Trophoblast cell (in vitro differentiated cells and primary cell): ENCODE measurements at regions not wholly inside any gene's neighbourhood (a gene's known extent, or its start where the extent isn't known, plus 50 kb on each side); places are given as distances from the start of the nearest gene placed in this dataset.

Source experiments
- DNase-seq, 2 donors: peaks; one replicate each; pipeline ENCODE4 v3.0.0-alpha.2; 2016
- H2AFZ ChIP-seq: 2 replicates; pipeline ENCODE4 v1.6.1; 2013; ENCODE audit warnings: low read length, moderate library complexity, mild to moderate bottlenecking; ENCODE audit not compliant: insufficient read depth, poor library complexity
- H2AK5ac ChIP-seq: 2 replicates; pipeline ENCODE4 v1.6.1; 2013; ENCODE audit warnings: mild to moderate bottlenecking, low read length
- H2BK120ac ChIP-seq: 2 replicates; pipeline ENCODE4 v1.6.1; 2013; ENCODE audit warnings: low read length, mild to moderate bottlenecking, moderate library complexity; ENCODE audit not compliant: insufficient read depth, poor library complexity
- H2BK12ac ChIP-seq: 2 replicates; pipeline ENCODE4 v1.6.1; 2013; ENCODE audit warnings: mild to moderate bottlenecking, low read length, moderate library complexity
- H2BK5ac ChIP-seq: 2 replicates; pipeline ENCODE4 v1.6.1; 2013; ENCODE audit warnings: low read length, low read depth, moderate library complexity, mild to moderate bottlenecking; ENCODE audit not compliant: poor library complexity
- H3K14ac ChIP-seq: 2 replicates; pipeline ENCODE4 v1.6.1; 2013; ENCODE audit warnings: mild to moderate bottlenecking, low read length
- H3K18ac ChIP-seq: 2 replicates; pipeline ENCODE4 v1.6.1; 2013; ENCODE audit warnings: mild to moderate bottlenecking, low read length
- H3K23ac ChIP-seq: 2 replicates; pipeline ENCODE4 v1.6.1; 2013; ENCODE audit warnings: low read length
- H3K27ac ChIP-seq: 2 replicates; pipeline ENCODE4 v1.5.1; 2013; ENCODE audit warnings: low read depth, mild to moderate bottlenecking, inconsistent platforms, low read length, moderate library complexity
- H3K27me3 ChIP-seq: 2 replicates; pipeline ENCODE4 v1.6.1; 2013; ENCODE audit warnings: inconsistent platforms, mild to moderate bottlenecking, low read length, moderate library complexity; ENCODE audit not compliant: insufficient read depth
- H3K36me3 ChIP-seq, 2 experiments: 1 replicate in 1 of 2; 2 replicates in 1 of 2; pipeline ENCODE4 v1.6.1; 2013; ENCODE audit warnings: low read length in 2 of 2, mild to moderate bottlenecking in 2 of 2, moderate library complexity in 1 of 2; ENCODE audit not compliant: insufficient read depth in 2 of 2, control insufficient read depth in 1 of 2
- H3K4ac ChIP-seq: 2 replicates; pipeline ENCODE4 v1.6.1; 2013; ENCODE audit warnings: low read depth, mild to moderate bottlenecking, low read length, moderate library complexity
- H3K4me1 ChIP-seq, 2 experiments: 1 replicate in 1 of 2; 2 replicates in 1 of 2; pipeline ENCODE4 v1.6.1; 2013; ENCODE audit warnings: low read length in 2 of 2, mild to moderate bottlenecking in 2 of 2, moderate library complexity in 1 of 2; ENCODE audit not compliant: insufficient read depth in 2 of 2, control insufficient read depth in 1 of 2
- H3K4me2 ChIP-seq: 2 replicates; pipeline ENCODE4 v1.6.1; 2013; ENCODE audit warnings: inconsistent platforms, mild to moderate bottlenecking, low read length, moderate library complexity
- H3K4me3 ChIP-seq: 2 replicates; pipeline ENCODE4 v1.5.1; 2013; ENCODE audit warnings: mild to moderate bottlenecking, low read depth, low read length, inconsistent platforms
- H3K79me1 ChIP-seq: one replicate; pipeline ENCODE4 v1.6.1; 2013; ENCODE audit warnings: low read length
- H3K79me2 ChIP-seq: 2 replicates; pipeline ENCODE4 v1.6.1; 2013; ENCODE audit warnings: low read length, mild to moderate bottlenecking; ENCODE audit not compliant: control insufficient read depth, insufficient read depth, poor library complexity
- H3K9ac ChIP-seq: 2 replicates; pipeline ENCODE4 v1.6.1; 2013; ENCODE audit warnings: mild to moderate bottlenecking, low read length
- H3K9me3 ChIP-seq: 2 replicates; pipeline ENCODE4 v1.6.1; 2013; ENCODE audit warnings: low read depth, mild to moderate bottlenecking, control low read depth, inconsistent platforms, low read length; ENCODE audit not compliant: insufficient read depth
- H4K12ac ChIP-seq: 2 replicates; pipeline ENCODE4 v1.6.1; 2013; ENCODE audit warnings: low read depth, mild to moderate bottlenecking, low read length, moderate library complexity
- H4K8ac ChIP-seq: 2 replicates; pipeline ENCODE4 v1.6.1; 2013; ENCODE audit warnings: low read depth, mild to moderate bottlenecking, low read length, moderate library complexity
- H4K91ac ChIP-seq: one replicate; pipeline ENCODE4 v1.6.1; 2013; ENCODE audit warnings: low read depth, mild to moderate bottlenecking, low read length, moderate library complexity
- WGBS: extraction: QIAGEN DNeasy Blood & Tissue Kit; methylation state at CpG from one replicate; pipeline ENCODE4 v1.1.7; 2013; ENCODE audit warnings: missing lambda C conversion rate; ENCODE audit not compliant: insufficient read length, insufficient coverage; ENCODE audit errors: extremely low coverage; 5-methylcytosine and 5-hydroxymethylcytosine counted together

GRCh38 chr12:82058197-82058596 is 299.0 kb upstream of the PPFIA2 start:
- no CpG with 5 or more reads among the region's 3 CpGs for WGBS
- Histone ChIP-seq H4K91ac (no peak overlapping the region), H4K8ac (no peak overlapping the region), H2AK5ac (no peak overlapping the region), H4K12ac (no peak overlapping the region), H2AFZ (no peak overlapping the region), H3K4me1 (no peaks in the 10 kb centered on the region), H2BK12ac (no peak overlapping the region), H3K79me1 (no peaks in the 10 kb centered on the region), H3K27ac (peak overlapping the region; percentile 34), H3K23ac (no peak overlapping the region), H3K4ac (no peak overlapping the region), H3K9ac (no peak overlapping the region), H3K79me2 (no peaks in the 10 kb centered on the region), H3K4me3 (no peak overlapping the region), H3K14ac (no peak overlapping the region), H2BK5ac (no peak overlapping the region), H3K18ac (no peak overlapping the region), H3K9me3 (no peaks in the 10 kb centered on the region), H3K4me2 (no peak overlapping the region), H2BK120ac (no peak overlapping the region), H3K27me3 (no peaks in the 10 kb centered on the region), H3K36me3 (no peaks in the 10 kb centered on the region)
- DNase-seq, result no peak

GRCh38 chr12:82057770-82058169 is 298.6 kb upstream of the PPFIA2 start:
- no CpG with 5 or more reads among the region's 2 CpGs for WGBS
- Histone ChIP-seq H3K9ac (no peak overlapping the region), H3K36me3 (no peaks in the 10 kb centered on the region), H3K23ac (no peak overlapping the region), H3K4ac (no peak overlapping the region), H2AFZ (no peak overlapping the region), H3K9me3 (no peaks in the 10 kb centered on the region), H4K8ac (no peak overlapping the region), H3K79me1 (no peaks in the 10 kb centered on the region), H3K27me3 (no peaks in the 10 kb centered on the region), H3K4me2 (no peak overlapping the region), H2AK5ac (no peak overlapping the region), H4K91ac (no peak overlapping the region), H3K4me1 (no peaks in the 10 kb centered on the region), H2BK5ac (no peak overlapping the region), H3K79me2 (no peaks in the 10 kb centered on the region), H3K27ac (peak overlapping the region; percentile 57), H2BK12ac (no peak overlapping the region), H3K14ac (no peak overlapping the region), H3K4me3 (no peak overlapping the region), H3K18ac (no peak overlapping the region), H2BK120ac (no peak overlapping the region), H4K12ac (no peak overlapping the region)
- peak in 1 of 2 donors; percentile 32 for DNase-seq

GRCh38 chr12:82055391-82055790 is 296.2 kb upstream of the PPFIA2 start:
- no peak overlapping the region for H3K14ac ChIP-seq
- no peak overlapping the region for H3K9ac ChIP-seq

GRCh38 chr12:82054566-82054965 is 295.4 kb upstream of the PPFIA2 start:
- H2BK12ac ChIP-seq, result no peak overlapping the region
- H3K9ac ChIP-seq, result no peak overlapping the region
- H3K4me2 ChIP-seq, result no peak overlapping the region
- H3K4me1 ChIP-seq, result no peaks in the 10 kb centered on the region
- no peaks in the 10 kb centered on the region for H3K27me3 ChIP-seq
- H2BK120ac ChIP-seq, result no peak overlapping the region
- H3K9me3 ChIP-seq, result no peaks in the 10 kb centered on the region
- no peak overlapping the region for H4K8ac ChIP-seq
- no peak overlapping the region for H3K23ac ChIP-seq
- no peaks in the 10 kb centered on the region for H3K79me1 ChIP-seq
- H4K12ac ChIP-seq, result no peak overlapping the region
- H3K79me2 ChIP-seq, result no peaks in the 10 kb centered on the region
- H3K4ac ChIP-seq, result no peak overlapping the region
- no CpG with 5 or more reads among the region's 2 CpGs for WGBS
- DNase-seq, result no peak
- no peak overlapping the region for H3K18ac ChIP-seq
- H3K36me3 ChIP-seq, result no peaks in the 10 kb centered on the region
- H2AK5ac ChIP-seq, result no peak overlapping the region
- no peak overlapping the region for H2AFZ ChIP-seq
- no peak overlapping the region for H3K14ac ChIP-seq
- H2BK5ac ChIP-seq, result no peak overlapping the region
- no peak overlapping the region for H4K91ac ChIP-seq
- H3K4me3 ChIP-seq, result no peak overlapping the region
- no peak overlapping the region for H3K27ac ChIP-seq

More at GRCh38 chr12:82055391-82055790, 296.2 kb upstream of the PPFIA2 start:
- H3K79me2 ChIP-seq, result no peaks in the 10 kb centered on the region
- H3K27ac ChIP-seq, result no peak overlapping the region
- no peaks in the 10 kb centered on the region for H3K9me3 ChIP-seq
- H3K4me1 ChIP-seq, result no peaks in the 10 kb centered on the region
- no peak overlapping the region for H2AFZ ChIP-seq
- H4K12ac ChIP-seq, result no peak overlapping the region
- no peak overlapping the region for H2BK120ac ChIP-seq
- no peak overlapping the region for H2BK5ac ChIP-seq
- no peak for DNase-seq
- no peak overlapping the region for H3K4me2 ChIP-seq
- no peak overlapping the region for H2AK5ac ChIP-seq
- H4K91ac ChIP-seq, result no peak overlapping the region
- H2BK12ac ChIP-seq, result no peak overlapping the region
- no peak overlapping the region for H3K23ac ChIP-seq
- H3K79me1 ChIP-seq, result no peaks in the 10 kb centered on the region
- H3K4ac ChIP-seq, result no peak overlapping the region
- no peak overlapping the region for H3K4me3 ChIP-seq
- WGBS, result no CpG with 5 or more reads among the region's 1 CpG
- H4K8ac ChIP-seq, result no peak overlapping the region
- H3K27me3 ChIP-seq, result no peaks in the 10 kb centered on the region
- H3K18ac ChIP-seq, result no peak overlapping the region
- no peaks in the 10 kb centered on the region for H3K36me3 ChIP-seq
